ENCODE measurements at regions not wholly inside any gene's neighbourhood (a gene's known extent, or its start where the extent isn't known, plus 50 kb on each side); places are given as distances from the start of the nearest gene placed in this dataset.

DNA sequence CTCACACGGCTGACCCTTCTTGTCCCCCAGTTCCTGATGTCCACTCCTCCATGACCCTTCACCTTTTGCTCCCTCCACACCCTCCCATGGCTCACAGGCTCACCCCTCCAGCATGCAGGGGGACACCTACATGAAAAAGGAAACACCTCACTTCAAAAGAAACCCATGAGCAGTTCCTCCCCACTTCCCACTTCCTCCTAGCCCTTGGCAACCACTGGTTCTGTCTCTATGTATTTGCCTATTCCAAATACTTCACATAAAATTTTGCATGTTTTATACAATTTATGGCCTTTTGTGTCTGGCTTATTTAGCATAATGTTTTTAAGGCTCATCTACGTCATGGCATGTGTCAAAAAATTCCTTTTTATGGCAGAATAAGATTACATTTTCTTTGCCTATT lies 100.2 kb upstream of the S1PR3 start:
- TF ChIP-seq, protein P1, sequence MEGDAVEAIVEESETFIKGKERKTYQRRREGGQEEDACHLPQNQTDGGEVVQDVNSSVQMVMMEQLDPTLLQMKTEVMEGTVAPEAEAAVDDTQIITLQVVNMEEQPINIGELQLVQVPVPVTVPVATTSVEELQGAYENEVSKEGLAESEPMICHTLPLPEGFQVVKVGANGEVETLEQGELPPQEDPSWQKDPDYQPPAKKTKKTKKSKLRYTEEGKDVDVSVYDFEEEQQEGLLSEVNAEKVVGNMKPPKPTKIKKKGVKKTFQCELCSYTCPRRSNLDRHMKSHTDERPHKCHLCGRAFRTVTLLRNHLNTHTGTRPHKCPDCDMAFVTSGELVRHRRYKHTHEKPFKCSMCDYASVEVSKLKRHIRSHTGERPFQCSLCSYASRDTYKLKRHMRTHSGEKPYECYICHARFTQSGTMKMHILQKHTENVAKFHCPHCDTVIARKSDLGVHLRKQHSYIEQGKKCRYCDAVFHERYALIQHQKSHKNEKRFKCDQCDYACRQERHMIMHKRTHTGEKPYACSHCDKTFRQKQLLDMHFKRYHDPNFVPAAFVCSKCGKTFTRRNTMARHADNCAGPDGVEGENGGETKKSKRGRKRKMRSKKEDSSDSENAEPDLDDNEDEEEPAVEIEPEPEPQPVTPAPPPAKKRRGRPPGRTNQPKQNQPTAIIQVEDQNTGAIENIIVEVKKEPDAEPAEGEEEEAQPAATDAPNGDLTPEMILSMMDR (IDR thresholded peaks at IDR 0.05), result no peak
- TF ChIP-seq POLR2AphosphoS5 (IDR thresholded peaks at IDR 0.05; ENCODE audit: low read depth, low read length), result no peak
- TF ChIP-seq SIN3A (IDR thresholded peaks at IDR 0.05; ENCODE audit: borderline replicate concordance, insufficient read depth, low read depth, low read length), result no peak
